Activated CD8-positive, alpha-beta memory T cell treated with anti-CD3 and anti-CD28 coated beads, Interleukin-2, amount 50 U/mL, for 1 hour (primary cell): ENCODE measurements at regions not wholly inside any gene's neighbourhood (a gene's known extent, or its start where the extent isn't known, plus 50 kb on each side); places are given as distances from the start of the nearest gene placed in this dataset.
"Not testable (repeated sequence)": the region's sequence is repeated elsewhere in the genome, so short reads cannot be mapped to it uniquely, and the experiment has no call there.

Source experiments
- DNase-seq: peaks from one replicate; pipeline ENCODE4 v3.0.0-alpha.2; 2020; ENCODE audit errors: extremely low read depth

DNA sequence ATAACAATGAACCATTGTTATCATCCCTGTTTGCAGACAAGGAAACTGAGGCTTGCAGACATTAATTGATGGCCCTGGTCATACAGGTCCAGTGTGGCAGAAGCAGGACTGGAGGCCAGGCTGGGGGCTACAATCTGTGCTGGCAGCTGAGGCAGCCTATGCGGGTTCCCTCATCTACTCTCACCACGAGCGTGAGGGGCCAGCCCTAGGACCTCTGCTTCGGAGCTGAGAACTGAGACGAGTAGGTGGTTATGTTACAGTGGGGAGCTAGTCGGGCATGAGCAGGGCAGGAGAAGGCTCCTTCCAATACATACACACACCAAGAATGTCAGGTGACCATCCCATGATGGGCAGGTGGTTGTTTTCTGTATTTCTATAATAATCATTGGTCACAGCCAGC is 82.2 kb upstream of the ASB18 start:
- no peak for DNase-seq

- DNase-seq: no peak
Observed at GRCh38 chr2:236348279-236348678, 84.1 kb upstream of the ASB18 start.

GRCh38 chr2:236348976-236349375 is 84.8 kb upstream of the ASB18 start:
- DNase-seq: no peak

GRCh38 chr2:236350426-236350825 is 86.2 kb upstream of the ASB18 start:
- no peak for DNase-seq

- no peak for DNase-seq
Observed at GRCh38 chr2:236351966-236352525, 87.8 kb upstream of the ASB18 start.

- no peak for DNase-seq
Observed at GRCh38 chr2:236352761-236353593, 88.8 kb upstream of the ASB18 start.

- no peak for DNase-seq
Observed at GRCh38 chr2:236353594-236353942, 89.4 kb upstream of the ASB18 start.

DNA sequence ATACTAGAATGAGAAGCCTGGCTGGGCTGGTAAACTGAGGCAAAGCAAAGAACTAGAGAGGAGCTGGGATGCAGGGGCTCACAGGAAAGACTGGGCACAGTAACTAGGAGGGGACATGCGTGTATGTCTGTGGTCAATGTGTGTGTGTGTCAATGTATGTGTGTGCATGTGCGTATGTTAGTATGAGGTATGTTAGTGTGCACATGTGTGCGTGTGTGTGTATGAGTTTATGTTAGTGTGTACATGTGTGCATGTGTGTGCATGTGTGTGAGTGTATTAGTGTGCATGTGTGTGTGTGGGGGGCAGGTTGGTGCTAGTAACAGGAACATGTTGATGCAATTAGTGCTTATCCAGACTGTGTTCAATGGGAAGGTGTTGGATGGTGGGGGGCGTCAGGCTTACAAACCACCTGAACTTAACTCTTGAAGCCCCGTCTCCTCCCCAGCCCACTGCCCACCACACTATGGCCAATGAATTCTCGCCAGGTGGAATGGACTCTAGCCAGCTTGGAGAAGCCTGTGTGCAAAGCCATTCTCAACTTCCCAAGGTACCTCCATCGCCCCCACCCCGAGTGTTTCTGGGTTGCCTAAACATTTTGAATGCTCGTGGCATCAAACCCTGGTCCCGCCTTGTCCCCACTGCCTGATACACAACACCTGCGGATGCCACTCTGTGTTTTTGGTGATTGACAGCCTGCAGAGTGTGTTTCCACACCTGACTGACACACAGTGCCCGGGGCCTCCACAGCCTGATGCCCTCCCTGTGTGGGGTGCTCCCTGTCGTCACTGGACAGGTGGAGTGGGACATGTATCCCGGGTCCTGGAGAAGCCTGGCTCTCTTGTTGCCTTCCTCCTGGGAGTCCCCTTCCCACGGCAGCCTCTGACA is 90.1 kb upstream of the ASB18 start:
- DNase-seq: no peak

DNA sequence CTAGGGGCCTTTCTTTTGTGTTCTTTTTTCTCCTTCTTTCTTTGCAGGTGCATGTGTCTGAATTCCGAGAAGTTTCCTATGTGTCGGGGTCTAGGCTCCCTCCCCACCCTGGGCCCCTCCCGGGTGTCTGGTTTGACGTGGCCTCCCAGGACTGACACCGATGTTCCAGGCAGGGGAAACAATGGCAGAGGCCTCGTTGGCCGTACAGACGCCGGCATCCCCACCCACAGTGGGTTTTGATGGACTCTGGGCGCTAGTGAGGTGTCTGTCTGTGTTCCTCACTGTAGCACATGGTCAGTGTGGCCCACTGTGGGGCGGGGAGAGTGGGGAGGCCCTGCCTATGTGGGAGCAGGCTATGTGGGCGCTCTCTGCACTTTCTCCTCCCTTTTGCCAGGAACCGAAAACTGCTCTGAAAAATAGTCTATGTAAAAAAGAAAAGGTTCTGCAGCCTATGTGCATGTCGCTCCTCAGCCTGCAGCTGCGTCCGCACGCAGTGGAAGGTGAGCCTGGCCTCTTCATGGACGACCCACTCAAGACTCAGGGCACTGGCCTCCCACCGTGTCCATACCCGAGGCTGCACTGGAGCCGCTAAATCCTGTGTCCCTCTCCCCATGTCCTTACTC is 90.9 kb upstream of the ASB18 start:
- no peak for DNase-seq

GRCh38 chr2:236355911-236356310 is 91.7 kb upstream of the ASB18 start:
- no peak for DNase-seq

GRCh38 chr2:236356321-236356720 is 92.1 kb upstream of the ASB18 start:
- not testable (repeated sequence) for DNase-seq

- not testable (repeated sequence) for DNase-seq
Observed at GRCh38 chr2:236358482-236358881, 94.3 kb upstream of the ASB18 start.

DNA sequence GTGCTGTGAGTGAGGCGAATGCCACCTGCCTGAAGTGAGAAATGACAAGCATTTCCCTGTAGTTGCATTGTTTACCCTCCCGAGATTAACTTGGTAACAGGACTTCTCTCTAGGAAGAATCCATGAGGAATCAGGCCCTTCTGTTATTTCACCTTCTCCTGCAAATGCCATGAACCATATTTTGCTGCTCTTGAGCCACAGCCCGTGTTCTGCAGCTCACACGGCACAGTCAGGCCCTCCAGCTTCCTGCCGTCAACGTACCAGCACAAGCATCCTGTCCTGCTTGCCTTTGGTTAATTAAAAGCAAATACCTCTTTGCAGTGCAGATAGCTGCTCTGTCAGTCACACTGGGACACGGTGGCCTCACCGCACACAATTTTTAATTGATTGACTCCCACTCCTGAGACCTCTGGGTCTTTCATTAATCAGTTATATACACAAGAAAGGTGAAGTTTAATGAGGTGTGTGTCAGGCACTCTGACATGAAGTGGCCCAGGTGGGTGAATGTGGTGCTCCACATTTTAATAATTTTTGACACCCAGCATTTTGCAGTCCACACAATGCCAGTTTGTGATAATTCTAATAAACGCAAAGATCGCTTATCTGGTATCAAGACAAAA is 95.3 kb upstream of the ASB18 start:
- DNase-seq: no peak

DNA sequence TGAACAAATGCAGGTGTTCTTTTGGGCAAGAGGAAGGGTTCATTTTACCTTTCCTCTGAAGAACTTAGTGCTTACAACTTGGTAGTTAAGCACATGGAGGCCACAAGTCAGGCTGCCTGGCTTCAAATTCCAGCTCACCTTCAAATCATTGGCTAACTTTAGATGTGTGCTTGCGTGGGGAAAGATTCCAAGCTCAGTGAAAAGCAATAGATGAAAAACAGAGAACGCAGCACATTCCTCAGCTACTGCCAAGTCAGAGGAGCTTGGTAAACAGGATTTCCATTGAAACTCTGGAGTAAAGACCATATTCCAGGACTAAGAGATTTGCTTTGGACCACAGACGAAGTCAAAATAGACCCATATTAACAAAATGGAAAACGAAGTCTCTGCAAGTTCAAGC is 96.3 kb upstream of the ASB18 start:
- no peak for DNase-seq

DNA sequence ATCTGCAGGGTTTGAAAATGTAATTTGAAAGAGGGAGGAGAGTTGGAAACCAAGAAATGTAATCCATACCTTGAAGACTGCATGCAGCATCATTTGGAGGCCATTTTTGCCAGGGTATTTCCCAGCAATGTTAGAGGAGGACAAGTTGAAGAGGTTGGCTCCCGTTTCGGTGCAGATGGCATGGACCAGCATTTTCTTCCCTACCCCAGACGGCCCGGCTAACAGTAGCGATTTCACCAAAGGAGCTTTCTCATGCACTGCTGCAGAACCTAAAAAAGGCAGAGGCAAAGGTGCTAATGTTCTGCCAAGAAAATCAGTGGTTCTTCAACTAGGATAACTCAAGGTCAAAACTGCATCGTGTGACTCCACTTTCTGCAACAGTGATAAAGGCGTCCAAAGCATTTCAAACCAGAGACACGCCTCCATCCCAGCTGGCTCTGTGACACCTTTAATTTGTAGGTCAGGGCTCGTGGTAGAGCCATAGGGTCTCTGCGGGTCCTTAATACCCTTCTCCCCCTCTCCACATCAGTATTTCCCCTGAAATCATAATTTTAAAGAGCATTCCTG is 99.6 kb upstream of the ASB18 start:
- no peak for DNase-seq

- DNase-seq: no peak
Observed at GRCh38 chr2:236365258-236366048, 101.2 kb upstream of the ASB18 start.

GRCh38 chr2:236366049-236366387 is 101.8 kb upstream of the ASB18 start:
- no peak for DNase-seq

- DNase-seq: no peak
Observed at GRCh38 chr2:236366397-236366796, 102.2 kb upstream of the ASB18 start.

- no peak for DNase-seq
Observed at GRCh38 chr2:236367506-236368289, 103.5 kb upstream of the ASB18 start.

DNA sequence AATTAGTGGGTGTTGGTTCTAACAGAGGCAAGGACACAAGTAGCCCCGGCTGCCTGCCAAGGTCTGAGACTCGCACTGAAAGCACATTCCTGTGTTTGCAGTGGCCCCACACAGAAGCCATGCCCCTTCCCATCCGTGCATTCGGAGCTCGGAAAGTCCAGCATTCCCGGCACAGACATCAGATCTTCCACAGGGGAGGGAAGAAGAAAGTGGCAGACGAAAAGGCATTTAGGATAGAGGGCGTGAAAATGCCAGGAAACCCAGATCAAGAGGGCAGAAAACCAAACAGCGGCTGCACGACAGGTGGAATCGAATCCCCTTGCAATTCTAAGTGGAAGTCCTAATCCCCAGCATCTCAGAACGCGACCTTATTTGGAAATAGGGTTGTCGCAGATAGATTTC is 105.5 kb upstream of the ASB18 start:
- DNase-seq: no peak
